ENCODE measurements at regions not wholly inside any gene's neighbourhood (a gene's known extent, or its start where the extent isn't known, plus 50 kb on each side); places are given as distances from the start of the nearest gene placed in this dataset.
"Not testable (repeated sequence)": the region's sequence is repeated elsewhere in the genome, so short reads cannot be mapped to it uniquely, and the experiment has no call there.

GRCh38 chr6:71602385-71603007 is 283.9 kb upstream of the RIMS1 start:
- peak; percentile 36 for DNase-seq (ENCODE audit: low read depth)

- no peak for DNase-seq (ENCODE audit: low read depth)
Measured at GRCh38 chr6:71603021-71603420, 283.3 kb upstream of the RIMS1 start.

- DNase-seq (ENCODE audit: low read depth) = no peak
Measured at GRCh38 chr6:71608646-71609045, 277.7 kb upstream of the RIMS1 start.

GRCh38 chr6:71619836-71620235 is 266.5 kb upstream of the RIMS1 start:
- peak; percentile 2 for DNase-seq (ENCODE audit: low read depth)

DNA sequence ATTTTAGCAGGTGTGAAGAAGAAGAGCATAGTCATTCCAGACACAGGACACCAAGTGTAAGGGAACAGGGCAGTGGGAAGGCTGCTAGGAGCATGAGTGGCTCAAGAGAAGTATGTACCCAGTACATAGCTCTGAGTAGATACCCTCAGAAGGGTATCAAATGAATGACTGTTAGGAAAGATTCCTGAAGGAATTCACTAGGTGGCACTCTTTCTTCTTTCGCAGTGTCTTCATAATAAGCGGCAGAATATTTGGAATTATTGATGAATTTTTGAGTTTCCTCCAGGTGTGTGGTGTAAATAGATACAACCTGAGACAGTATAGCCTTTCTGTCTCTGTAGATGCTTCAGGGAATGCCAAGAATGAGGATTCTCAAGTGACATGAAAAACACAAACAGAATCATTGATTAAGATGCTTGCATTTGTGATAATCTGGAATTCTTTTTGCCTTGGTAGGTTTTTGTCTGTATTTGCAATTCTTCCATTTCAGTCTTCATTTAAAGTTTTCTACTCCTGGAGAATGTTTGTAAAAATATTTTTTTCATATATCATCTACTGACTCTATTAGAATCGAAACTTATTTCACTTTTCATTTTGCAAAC is 264.3 kb upstream of the RIMS1 start:
- DNase-seq (ENCODE audit: low read depth) = peak; percentile 8

- no peak for DNase-seq (ENCODE audit: low read depth)
Measured at GRCh38 chr6:71642120-71642519, 244.2 kb upstream of the RIMS1 start.

- DNase-seq (ENCODE audit: low read depth) = no peak
Measured at GRCh38 chr6:71642793-71643192, 243.6 kb upstream of the RIMS1 start.

DNA sequence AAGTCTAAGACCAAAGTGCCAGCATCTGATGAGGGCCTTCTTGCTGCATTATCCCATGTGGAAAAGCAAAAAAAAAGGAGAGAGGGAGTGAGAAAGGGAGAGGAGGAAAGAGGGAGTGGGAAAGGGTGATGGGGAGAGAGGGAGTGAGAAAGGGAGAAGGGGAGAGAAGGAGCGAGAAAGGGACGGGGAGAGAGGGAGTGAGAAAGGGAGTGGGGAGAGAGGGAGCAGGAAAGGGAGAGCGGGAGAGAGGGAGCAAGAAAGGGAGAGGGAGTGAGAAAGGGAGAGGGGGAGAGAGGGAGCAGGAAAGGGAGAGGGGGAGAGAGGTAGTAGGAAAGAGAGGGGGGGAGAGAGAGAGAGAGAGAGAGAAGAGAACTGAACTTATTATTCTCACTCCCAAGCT is 241.1 kb upstream of the RIMS1 start:
- no peak for DNase-seq (ENCODE audit: low read depth)

DNA sequence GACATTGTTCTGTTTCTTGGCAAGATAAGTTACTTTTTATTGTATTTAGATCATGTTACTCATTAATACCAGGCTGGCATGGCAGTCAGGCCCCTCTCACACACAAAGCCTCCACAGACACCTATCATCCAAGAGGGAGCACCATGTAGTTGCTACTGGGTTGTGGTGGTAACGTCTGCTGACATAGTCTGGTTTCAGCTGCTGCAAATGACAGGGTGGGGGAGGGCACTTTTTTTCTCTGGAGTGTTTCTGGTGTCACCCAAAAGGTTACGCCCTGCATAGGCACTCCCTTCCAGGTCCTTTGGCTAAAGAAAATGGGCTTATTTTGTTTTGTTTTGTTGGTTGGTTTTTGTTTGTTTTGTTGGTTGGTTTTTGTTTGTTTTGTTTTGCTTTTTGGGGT is 236.4 kb upstream of the RIMS1 start:
- DNase-seq (ENCODE audit: low read depth) = no peak

DNA sequence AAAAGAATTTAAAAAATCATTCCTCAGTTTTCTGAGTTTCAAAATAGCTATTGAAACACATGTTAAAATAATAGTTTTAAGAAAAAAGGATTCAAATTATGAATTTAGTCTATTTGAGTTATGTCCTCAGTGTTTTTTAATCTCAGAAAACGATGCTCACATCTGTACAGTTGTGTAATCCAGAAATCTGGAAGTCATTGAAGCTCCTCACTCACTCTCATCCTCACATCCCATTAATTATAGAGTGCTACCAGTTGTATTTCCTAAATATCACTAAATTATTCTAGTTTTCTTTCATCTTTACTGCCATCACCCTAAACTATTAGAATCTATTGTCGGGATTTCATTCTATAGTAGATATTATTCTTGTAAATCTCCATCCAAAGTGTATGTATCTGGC is 234.7 kb upstream of the RIMS1 start:
- DNase-seq (ENCODE audit: low read depth) = no peak

GRCh38 chr6:71656121-71656520 is 230.2 kb upstream of the RIMS1 start:
- no peak for DNase-seq (ENCODE audit: low read depth)

DNA sequence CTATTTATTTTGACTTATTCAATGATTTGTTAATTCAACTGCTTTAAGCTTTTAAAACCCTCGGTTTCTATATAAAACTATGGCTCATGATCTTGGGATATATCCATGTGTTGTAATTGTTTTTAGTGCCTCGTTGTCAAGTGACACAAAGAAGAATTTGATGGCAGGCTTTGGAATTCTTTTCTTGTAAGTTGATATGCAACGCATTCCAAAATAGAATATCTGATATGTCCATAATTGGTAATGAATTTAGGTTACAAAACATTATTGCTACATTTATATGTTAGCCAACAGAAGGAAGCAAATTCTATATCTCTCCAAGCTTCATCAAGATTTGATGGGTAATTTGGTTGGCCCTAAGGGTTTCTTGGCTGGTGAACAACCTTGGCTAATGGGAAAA is 220.4 kb upstream of the RIMS1 start:
- DNase-seq (ENCODE audit: low read depth) = peak; percentile 9

DNA sequence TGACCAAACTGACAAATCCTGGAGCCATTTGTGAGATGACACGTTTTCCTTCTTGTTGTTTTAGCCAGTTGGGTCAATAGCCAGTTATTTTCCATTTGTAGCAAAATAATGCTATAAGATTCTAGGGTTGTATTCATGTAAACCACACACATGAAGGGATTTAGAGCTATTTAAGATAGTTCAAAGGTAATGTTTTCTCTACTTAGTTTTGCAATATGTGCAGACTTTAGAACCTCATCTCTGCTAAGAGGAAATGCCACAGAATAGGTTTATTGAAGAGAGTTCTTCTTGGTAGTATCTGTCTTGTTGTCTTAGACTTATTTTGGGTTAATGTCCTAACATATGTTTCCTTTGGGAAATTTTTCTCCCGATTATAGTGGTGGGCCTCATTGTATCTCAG is 213.5 kb upstream of the RIMS1 start:
- DNase-seq (ENCODE audit: low read depth) = no peak

DNA sequence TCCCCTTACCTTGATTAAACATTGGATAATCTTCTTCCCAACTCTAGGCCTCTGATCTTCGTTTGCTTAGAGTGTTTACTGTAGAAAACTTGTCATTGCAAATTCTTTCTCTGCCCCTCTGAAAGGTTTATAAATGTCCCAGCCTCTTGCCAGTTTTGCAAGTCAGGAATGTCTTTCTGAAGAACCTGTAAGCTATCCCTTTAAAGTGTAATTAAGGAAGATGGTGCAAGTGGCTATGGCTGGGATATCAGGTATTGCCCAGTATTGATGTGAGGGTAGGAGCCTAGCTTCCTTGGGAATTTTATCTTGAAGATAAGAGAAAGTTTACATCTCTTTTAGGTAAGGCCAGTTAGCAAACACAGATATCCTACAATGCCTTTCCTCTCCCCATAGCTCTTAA is 211.0 kb upstream of the RIMS1 start:
- no peak for DNase-seq (ENCODE audit: low read depth)

- DNase-seq (ENCODE audit: low read depth) = no peak
Measured at GRCh38 chr6:71676298-71676697, 210.1 kb upstream of the RIMS1 start.

- DNase-seq (ENCODE audit: low read depth) = no peak
Measured at GRCh38 chr6:71678091-71678490, 208.3 kb upstream of the RIMS1 start.

- DNase-seq (ENCODE audit: low read depth) = no peak
Measured at GRCh38 chr6:71681234-71681867, 205.0 kb upstream of the RIMS1 start.

DNA sequence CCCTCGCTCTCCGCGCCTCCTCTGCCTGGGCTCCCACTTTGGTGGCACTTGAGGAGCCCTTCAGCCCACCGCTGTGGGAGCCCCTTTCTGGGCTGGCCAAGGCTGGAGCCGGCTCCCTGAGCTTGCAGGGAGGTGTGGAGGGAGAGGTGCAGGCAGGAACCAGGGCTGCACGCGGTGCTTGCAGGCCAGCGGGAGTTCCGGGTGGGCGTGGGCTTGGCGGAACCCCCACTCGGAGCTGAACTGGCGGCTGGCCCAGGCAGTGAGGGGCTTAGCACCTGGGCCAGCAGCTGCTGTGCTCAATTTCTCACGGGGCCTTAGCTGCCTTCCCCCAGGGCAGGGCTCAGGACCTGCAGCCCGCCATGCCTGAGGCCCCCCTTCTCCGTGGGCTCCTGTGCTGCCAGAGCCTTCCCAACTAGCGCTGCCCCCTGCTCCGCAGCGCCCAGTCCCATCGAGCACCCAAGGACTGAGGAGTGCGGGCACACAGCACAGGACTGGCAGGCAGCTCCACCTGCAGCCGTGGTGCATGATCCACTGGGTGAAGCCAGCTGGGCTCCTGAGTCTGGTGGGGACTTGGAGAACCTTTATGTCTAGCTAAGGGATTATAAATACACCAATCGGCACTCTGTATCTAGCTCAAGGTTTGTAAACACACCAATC is 200.2 kb upstream of the RIMS1 start:
- not testable (repeated sequence) for DNase-seq (ENCODE audit: low read depth)

DNA sequence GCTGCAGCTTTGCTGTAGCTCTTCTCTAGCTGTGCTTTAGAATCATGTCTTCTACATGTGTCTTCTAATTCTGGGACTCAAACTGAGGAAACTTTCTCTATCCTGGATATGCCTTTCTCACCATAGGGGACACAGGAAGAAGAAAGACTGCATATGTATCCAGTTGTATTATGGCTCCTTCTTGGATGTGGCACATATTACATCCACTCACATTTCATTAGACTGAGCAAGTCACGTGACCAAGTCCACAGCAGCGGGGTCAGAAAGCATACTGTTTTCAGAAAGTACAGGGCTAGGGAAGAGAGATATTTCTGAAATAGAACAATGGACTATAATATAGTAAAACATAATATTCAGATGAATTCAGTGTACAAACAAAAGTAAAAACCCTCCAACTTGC is 187.6 kb upstream of the RIMS1 start:
- peak; percentile 2 for DNase-seq (ENCODE audit: low read depth)

- no peak for DNase-seq (ENCODE audit: low read depth)
Measured at GRCh38 chr6:71706523-71706922, 179.8 kb upstream of the RIMS1 start.

DNA sequence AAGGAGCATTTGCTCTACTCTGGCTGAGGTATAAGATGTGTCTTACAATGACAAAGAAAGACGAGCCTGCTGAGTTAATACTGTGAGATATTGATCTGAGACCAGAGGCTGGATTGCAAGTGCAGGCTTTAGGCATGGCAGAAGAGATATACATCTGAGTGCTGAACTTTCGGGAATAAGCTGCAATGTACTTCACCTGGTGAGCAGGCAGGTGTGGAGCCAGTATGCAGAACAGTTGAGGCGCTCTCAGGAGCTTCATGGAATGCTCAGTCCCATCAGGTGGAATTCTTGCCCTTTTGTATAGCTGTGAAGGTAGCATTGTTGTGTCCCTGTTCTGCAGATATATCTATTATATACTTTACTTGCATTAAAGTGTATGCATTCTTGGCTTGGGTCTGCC is 179.3 kb upstream of the RIMS1 start:
- DNase-seq (ENCODE audit: low read depth) = no peak

DNA sequence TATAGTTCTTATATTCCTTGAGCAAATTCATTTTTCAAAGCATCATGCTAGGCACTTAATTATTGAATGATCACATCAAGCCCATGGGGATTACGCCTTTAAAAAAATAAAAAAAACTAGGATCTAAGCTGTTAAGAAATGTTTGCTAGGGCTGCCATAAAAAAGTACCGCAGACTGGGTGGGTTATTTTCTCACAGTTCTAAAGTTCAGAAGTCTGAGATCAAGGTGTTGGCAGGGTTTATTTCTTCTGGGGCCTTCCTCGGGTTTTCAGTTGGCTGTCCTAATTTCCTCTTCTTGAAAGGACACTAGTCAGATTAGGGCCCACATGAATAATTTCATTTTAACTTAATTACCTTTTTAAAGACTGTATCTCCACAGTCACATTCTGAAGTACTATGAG is 165.6 kb upstream of the RIMS1 start:
- no peak for DNase-seq (ENCODE audit: low read depth)

GRCh38 chr6:71721642-71722041 is 164.7 kb upstream of the RIMS1 start:
- peak; percentile 11 for DNase-seq (ENCODE audit: low read depth)
